ENCODE measurements at regions not wholly inside any gene's neighbourhood (a gene's known extent, or its start where the extent isn't known, plus 50 kb on each side); places are given as distances from the start of the nearest gene placed in this dataset.

GRCh38 chrX:4193500-4194155 is 480.2 kb upstream of the PRKX start:
- no peak for TF ChIP-seq CTCF (optimal IDR thresholded peaks at IDR 0.05 in 1 of 3, IDR thresholded peaks at IDR 0.05 in 1 of 3, conservative IDR thresholded peaks at IDR 0.05 in 1 of 3; ENCODE audit: extremely low read depth in 1 of 3, insufficient read depth in 2 of 3, low read length in 3 of 3)
- TF ChIP-seq EZH2 (IDR thresholded peaks at IDR 0.05; ENCODE audit: low read length) = no peak
- dilution Hi-C loops (cut with MboI; ENCODE audit: extremely low pct_ligation_motif_present, low sequenced_read_pairs) = no loop called here
- H3K27ac ChIP-seq (ENCODE audit: control insufficient read depth, insufficient read depth, low read length) = no peak overlapping the region
- no peaks in the 10 kb centered on the region for H4K20me1 ChIP-seq (ENCODE audit: control insufficient read depth, extremely low read depth, insufficient read depth, low read length)
- no peak overlapping the region for H3K4me3 ChIP-seq (ENCODE audit: control insufficient read depth in 2 of 3, extremely low read depth in 1 of 3, insufficient read depth in 2 of 3, low read depth in 1 of 3, low read length in 3 of 3)
- H3K27me3 ChIP-seq (ENCODE audit: control insufficient read depth, extremely low read depth, insufficient read depth, low read length) = no peaks in the 10 kb centered on the region
- no peak for DNase-seq (ENCODE audit: low read depth, low spot score)
- no peaks in the 10 kb centered on the region for H3K9me1 ChIP-seq (ENCODE audit: control insufficient read depth, extremely low read depth, insufficient read depth, low read length)
- no peaks in the 10 kb centered on the region for H3K4me1 ChIP-seq (ENCODE audit: control insufficient read depth, extremely low read depth, insufficient read depth, low read length)
- no peak overlapping the region for H3K4me2 ChIP-seq (ENCODE audit: control insufficient read depth, extremely low read depth, insufficient read depth, low read depth, low read length)
- H3K79me2 ChIP-seq (ENCODE audit: control insufficient read depth, insufficient read depth, low read length) = no peaks in the 10 kb centered on the region
- H3K36me3 ChIP-seq (ENCODE audit: control insufficient read depth in 2 of 2, extremely low read depth in 1 of 2, insufficient read depth in 2 of 2, low read length in 2 of 2) = no peaks in the 10 kb centered on the region
- no peak overlapping the region for H2AFZ ChIP-seq (ENCODE audit: control insufficient read depth, low read length)
- H3K9ac ChIP-seq (ENCODE audit: control insufficient read depth, extremely low read depth, insufficient read depth, low read length) = no peak overlapping the region
- H3K9me3 ChIP-seq (ENCODE audit: control insufficient read depth, low read depth, low read length) = peaks cover 3% of the 10 kb centered on the region
- FAIRE-seq = no peak

GRCh38 chrX:4186331-4186730 is 472.9 kb upstream of the PRKX start:
- H3K4me3 ChIP-seq (ENCODE audit: control insufficient read depth in 2 of 3, extremely low read depth in 1 of 3, insufficient read depth in 2 of 3, low read depth in 1 of 3, low read length in 3 of 3) = no peak overlapping the region
- no peak overlapping the region for H3K4me2 ChIP-seq (ENCODE audit: control insufficient read depth, extremely low read depth, insufficient read depth, low read depth, low read length)
- no peaks in the 10 kb centered on the region for H3K27me3 ChIP-seq (ENCODE audit: control insufficient read depth, extremely low read depth, insufficient read depth, low read length)
- dilution Hi-C loops (cut with MboI; ENCODE audit: extremely low pct_ligation_motif_present, low sequenced_read_pairs) = no loop called here
- H3K9me3 ChIP-seq (ENCODE audit: control insufficient read depth, low read depth, low read length) = no peaks in the 10 kb centered on the region
- H4K20me1 ChIP-seq (ENCODE audit: control insufficient read depth, extremely low read depth, insufficient read depth, low read length) = no peaks in the 10 kb centered on the region
- no peak overlapping the region for H2AFZ ChIP-seq (ENCODE audit: control insufficient read depth, low read length)
- FAIRE-seq (no peak), DNase-seq (ENCODE audit: low read depth, low spot score) (no peak)
- H3K27ac ChIP-seq (ENCODE audit: control insufficient read depth, insufficient read depth, low read length) = no peak overlapping the region
- H3K79me2 ChIP-seq (ENCODE audit: control insufficient read depth, insufficient read depth, low read length) = no peaks in the 10 kb centered on the region
- H3K9ac ChIP-seq (ENCODE audit: control insufficient read depth, extremely low read depth, insufficient read depth, low read length) = no peak overlapping the region
- H3K4me1 ChIP-seq (ENCODE audit: control insufficient read depth, extremely low read depth, insufficient read depth, low read length) = no peaks in the 10 kb centered on the region
- H3K9me1 ChIP-seq (ENCODE audit: control insufficient read depth, extremely low read depth, insufficient read depth, low read length) = no peaks in the 10 kb centered on the region
- TF ChIP-seq CTCF (optimal IDR thresholded peaks at IDR 0.05 in 1 of 3, IDR thresholded peaks at IDR 0.05 in 1 of 3, conservative IDR thresholded peaks at IDR 0.05 in 1 of 3; ENCODE audit: extremely low read depth in 1 of 3, insufficient read depth in 2 of 3, low read length in 3 of 3) (no peak), EZH2 (IDR thresholded peaks at IDR 0.05; ENCODE audit: low read length) (no peak)
- H3K36me3 ChIP-seq (ENCODE audit: control insufficient read depth in 2 of 2, extremely low read depth in 1 of 2, insufficient read depth in 2 of 2, low read length in 2 of 2) = no peaks in the 10 kb centered on the region
